DOHH2 (cell line): ENCODE measurements at regions not wholly inside any gene's neighbourhood (a gene's known extent, or its start where the extent isn't known, plus 50 kb on each side); places are given as distances from the start of the nearest gene placed in this dataset.

Source experiments
- H3F3A ChIP-seq: fragments of 200-600 bp; sonication (generic), shearing (Covaris generic); 2 replicates; pipeline ENCODE4 v1.6.0; 2016; ENCODE audit warnings: antibody characterized with exemption, mild to moderate bottlenecking; ENCODE audit not compliant: control insufficient read depth, insufficient read depth
- H3K27ac ChIP-seq: fragments of 200-600 bp; sonication (generic); 2 replicates; pipeline ENCODE4 v1.5.1; 2014; ENCODE audit warnings: low read depth, mild to moderate bottlenecking, low read length, moderate library complexity
- H3K27me3 ChIP-seq: fragments of 200-600 bp; sonication (generic); 2 replicates; pipeline ENCODE4 v1.6.1; 2014; ENCODE audit warnings: mild to moderate bottlenecking, low read length, mixed read lengths; ENCODE audit not compliant: control insufficient read depth
- H3K36me3 ChIP-seq: fragments of 200-600 bp; sonication (generic); 2 replicates; pipeline ENCODE4 v1.6.1; 2014; ENCODE audit warnings: mild to moderate bottlenecking, low read length, moderate library complexity, mixed read lengths; ENCODE audit not compliant: control insufficient read depth
- H3K4me1 ChIP-seq: fragments of 200-600 bp; sonication (generic); 2 replicates; pipeline ENCODE4 v1.6.1; 2014; ENCODE audit warnings: mild to moderate bottlenecking, low read length, mixed read lengths; ENCODE audit not compliant: control insufficient read depth
- H3K4me2 ChIP-seq: fragments of 200-600 bp; sonication (generic); 2 replicates; pipeline ENCODE4 v1.6.0; 2014; ENCODE audit warnings: mild to moderate bottlenecking, low read length, moderate library complexity
- H3K4me3 ChIP-seq: fragments of 200-600 bp; sonication (generic); 2 replicates; pipeline ENCODE4 v1.5.1; 2014; ENCODE audit warnings: mild to moderate bottlenecking, low read length, mixed read lengths
- H3K79me2 ChIP-seq: fragments of 200-600 bp; sonication (generic); 2 replicates; pipeline ENCODE4 v1.6.1; 2014; ENCODE audit warnings: mild to moderate bottlenecking, low read length, mixed read lengths; ENCODE audit not compliant: control insufficient read depth
- H3K9me2 ChIP-seq: fragments of 200-600 bp; sonication (generic); replicated peaks from 2 replicates; pipeline ENCODE4 v1.6.1; 2014; ENCODE audit warnings: mild to moderate bottlenecking, low read length, mixed read lengths; ENCODE audit not compliant: control insufficient read depth
- H3K9me3 ChIP-seq: fragments of 200-600 bp; sonication (generic); 2 replicates; pipeline ENCODE4 v1.6.1; 2014; ENCODE audit warnings: antibody characterized with exemption, low read length, mixed read lengths; ENCODE audit not compliant: control insufficient read depth, insufficient read depth
- H4K20me1 ChIP-seq: fragments of 200-600 bp; sonication (generic); 2 replicates; pipeline ENCODE4 v1.6.0; 2014; ENCODE audit warnings: low read depth, mild to moderate bottlenecking, antibody characterized with exemption, low read length, moderate library complexity; ENCODE audit not compliant: control insufficient read depth, insufficient read depth
- EZH2phosphoT487 ChIP-seq: fragments of 200-600 bp; sonication (generic); IDR thresholded peaks from 2 replicates; pipeline ENCODE4 v1.6.1; 2017; ENCODE audit warnings: borderline replicate concordance, mild to moderate bottlenecking, antibody characterized with exemption, low read length, moderate library complexity, mixed read lengths
- TF ChIP-seq, protein P1 (sequence below): fragments of 200-600 bp; sonication (generic); IDR thresholded peaks from one replicate; pipeline ENCODE4 v1.5.1; 2014; ENCODE audit warnings: antibody characterized with exemption, mild to moderate bottlenecking, low read depth, low read length; ENCODE audit not compliant: poor library complexity, severe bottlenecking

DNA sequence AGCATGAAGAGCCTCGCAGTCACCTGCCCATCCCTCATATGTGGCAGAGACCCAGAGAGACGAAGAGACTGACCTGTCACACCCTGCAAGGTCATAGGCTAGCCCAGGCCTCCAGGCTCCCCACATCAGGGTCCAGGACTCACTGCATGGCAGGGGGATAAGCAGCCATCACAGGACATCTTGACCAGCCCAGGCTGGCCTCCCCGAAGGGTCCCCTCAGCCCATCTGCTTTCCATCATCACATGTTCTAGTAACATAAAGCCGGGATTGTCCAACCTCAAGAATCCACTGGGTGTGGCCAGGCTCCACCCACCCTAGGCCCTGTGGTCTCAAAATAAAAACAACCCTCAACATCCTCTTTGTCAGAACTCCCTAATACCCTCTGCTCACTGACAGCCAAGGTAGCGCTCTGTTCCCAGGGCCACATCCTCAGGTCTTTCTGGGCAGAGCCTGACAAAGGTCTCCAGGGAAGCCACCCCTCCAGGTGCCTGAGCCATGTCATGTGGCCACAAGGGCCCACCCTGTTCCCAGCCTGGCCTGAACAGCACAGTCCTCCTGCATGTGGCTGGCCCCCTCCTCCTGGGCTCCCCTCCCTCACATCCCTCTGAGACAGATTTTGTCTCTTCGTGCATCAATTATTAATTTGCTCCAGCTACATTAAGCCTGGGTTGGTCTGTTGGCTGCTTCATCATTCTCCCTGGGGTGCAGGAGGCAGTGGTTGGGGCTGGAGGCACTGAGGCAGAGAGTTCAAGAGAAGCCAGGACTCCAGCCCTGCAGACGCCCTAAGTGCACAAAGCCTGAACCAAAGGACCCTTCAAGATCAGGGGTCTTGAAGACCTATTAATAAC is 131.8 kb upstream of the UNC5B start:
- Histone ChIP-seq H3K4me2 (no peak overlapping the region), H3K27me3 (no peaks in the 10 kb centered on the region), H3K4me1 (no peaks in the 10 kb centered on the region)

DNA sequence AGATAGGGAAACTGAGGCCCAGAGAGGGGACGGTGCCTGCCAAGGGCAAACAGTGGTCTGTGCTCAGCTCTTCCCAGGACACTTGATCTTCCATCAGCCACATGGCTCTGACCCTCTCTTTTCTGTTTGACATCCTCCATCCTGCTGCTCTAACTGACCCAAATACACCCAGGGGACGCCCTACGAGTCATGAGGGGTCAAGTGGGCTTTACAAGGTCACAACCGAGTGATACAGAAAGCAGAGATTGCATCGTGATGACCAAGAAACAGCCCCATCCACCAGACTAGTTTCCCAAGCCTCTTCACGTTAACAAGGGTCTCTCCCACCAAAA is 131.2 kb upstream of the UNC5B start:
- Histone ChIP-seq H3K27me3 (no peaks in the 10 kb centered on the region), H3K36me3 (no peaks in the 10 kb centered on the region)

More for the DNA sequence above, 131.8 kb upstream of the UNC5B start:
- H3K9me3 ChIP-seq: no peaks in the 10 kb centered on the region
- no peak for TF ChIP-seq EZH2phosphoT487
- TF ChIP-seq, protein P1, sequence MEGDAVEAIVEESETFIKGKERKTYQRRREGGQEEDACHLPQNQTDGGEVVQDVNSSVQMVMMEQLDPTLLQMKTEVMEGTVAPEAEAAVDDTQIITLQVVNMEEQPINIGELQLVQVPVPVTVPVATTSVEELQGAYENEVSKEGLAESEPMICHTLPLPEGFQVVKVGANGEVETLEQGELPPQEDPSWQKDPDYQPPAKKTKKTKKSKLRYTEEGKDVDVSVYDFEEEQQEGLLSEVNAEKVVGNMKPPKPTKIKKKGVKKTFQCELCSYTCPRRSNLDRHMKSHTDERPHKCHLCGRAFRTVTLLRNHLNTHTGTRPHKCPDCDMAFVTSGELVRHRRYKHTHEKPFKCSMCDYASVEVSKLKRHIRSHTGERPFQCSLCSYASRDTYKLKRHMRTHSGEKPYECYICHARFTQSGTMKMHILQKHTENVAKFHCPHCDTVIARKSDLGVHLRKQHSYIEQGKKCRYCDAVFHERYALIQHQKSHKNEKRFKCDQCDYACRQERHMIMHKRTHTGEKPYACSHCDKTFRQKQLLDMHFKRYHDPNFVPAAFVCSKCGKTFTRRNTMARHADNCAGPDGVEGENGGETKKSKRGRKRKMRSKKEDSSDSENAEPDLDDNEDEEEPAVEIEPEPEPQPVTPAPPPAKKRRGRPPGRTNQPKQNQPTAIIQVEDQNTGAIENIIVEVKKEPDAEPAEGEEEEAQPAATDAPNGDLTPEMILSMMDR: no peak
- no peaks in the 10 kb centered on the region for H3K79me2 ChIP-seq
- no peak overlapping the region for H3K4me3 ChIP-seq
- H4K20me1 ChIP-seq: no peaks in the 10 kb centered on the region
- H3K27ac ChIP-seq: no peak overlapping the region
- no peaks in the 10 kb centered on the region for H3F3A ChIP-seq
- no peaks in the 10 kb centered on the region for H3K36me3 ChIP-seq
- no peaks in the 10 kb centered on the region for H3K9me2 ChIP-seq

DNA sequence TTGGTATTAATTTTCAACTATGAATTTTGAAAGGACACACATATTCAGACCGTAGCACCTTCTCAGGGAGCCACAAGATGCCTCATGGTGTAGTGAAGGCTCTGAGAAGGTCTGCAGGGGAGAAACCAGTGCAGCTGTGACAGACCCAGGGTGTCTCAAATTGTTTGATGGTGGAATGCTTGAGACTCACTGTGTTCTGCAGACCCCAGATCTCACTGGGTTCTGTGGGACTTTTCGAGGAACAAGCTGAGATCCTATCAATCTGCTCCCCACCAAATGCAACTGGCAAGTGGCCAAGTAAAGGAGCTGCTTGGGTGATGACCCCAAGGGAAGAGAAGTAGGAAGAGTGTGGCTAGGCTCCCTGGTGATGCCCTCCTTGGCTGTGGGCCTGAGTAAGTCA is 130.5 kb upstream of the UNC5B start:
- H3K79me2 ChIP-seq: no peaks in the 10 kb centered on the region

More for the DNA sequence above, 131.2 kb upstream of the UNC5B start:
- Histone ChIP-seq H3F3A (no peaks in the 10 kb centered on the region), H3K4me2 (no peak overlapping the region), H3K9me2 (no peaks in the 10 kb centered on the region), H3K27ac (no peak overlapping the region), H3K79me2 (no peaks in the 10 kb centered on the region), H3K4me3 (no peak overlapping the region), H3K4me1 (no peaks in the 10 kb centered on the region), H3K9me3 (no peaks in the 10 kb centered on the region), H4K20me1 (no peaks in the 10 kb centered on the region)
- TF ChIP-seq, protein P1: no peak

More for the DNA sequence above, 130.5 kb upstream of the UNC5B start:
- H3K4me3 ChIP-seq: no peak overlapping the region
- no peaks in the 10 kb centered on the region for H3K9me3 ChIP-seq
- H3K4me2 ChIP-seq: no peak overlapping the region
- H3F3A ChIP-seq: no peaks in the 10 kb centered on the region
- no peaks in the 10 kb centered on the region for H3K27me3 ChIP-seq
- TF ChIP-seq EZH2phosphoT487: no peak
- TF ChIP-seq, protein P1: no peak
- no peaks in the 10 kb centered on the region for H3K4me1 ChIP-seq
- H3K9me2 ChIP-seq: no peaks in the 10 kb centered on the region
- no peaks in the 10 kb centered on the region for H4K20me1 ChIP-seq
- H3K27ac ChIP-seq: no peak overlapping the region
- H3K36me3 ChIP-seq: no peaks in the 10 kb centered on the region
